Neutrophil (primary cell): ENCODE measurements at regions not wholly inside any gene's neighbourhood (a gene's known extent, or its start where the extent isn't known, plus 50 kb on each side); places are given as distances from the start of the nearest gene placed in this dataset.

Source experiments
- H3K27ac ChIP-seq: fragments of 200-600 bp; sonication (generic); 2 replicates; pipeline ENCODE4 v1.5.1; 2016; ENCODE audit warnings: mild to moderate bottlenecking, moderate library complexity
- H3K27me3 ChIP-seq: fragments of 200-600 bp; sonication (generic); 2 replicates; pipeline ENCODE4 v1.6.0; 2016; ENCODE audit warnings: mild to moderate bottlenecking
- H3K36me3 ChIP-seq: fragments of 200-600 bp; sonication (generic); 2 replicates; pipeline ENCODE4 v1.5.1; 2017
- H3K4me1 ChIP-seq, 2 experiments: fragments of 200-600 bp in 1 of 2; sonication (generic) in 1 of 2; 1 replicate in 1 of 2; 2 replicates in 1 of 2; pipeline versions ENCODE4 v1.5.1 to v1.6.1; 2013 to 2016; ENCODE audit warnings: low read depth in 1 of 2, low read length in 1 of 2, mild to moderate bottlenecking in 1 of 2, moderate library complexity in 1 of 2; ENCODE audit not compliant: control insufficient read depth in 1 of 2, insufficient read depth in 1 of 2
- H3K4me3 ChIP-seq, 2 experiments: fragments of 200-600 bp in 1 of 2; sonication (generic) in 1 of 2; 1 replicate in 1 of 2; 2 replicates in 1 of 2; pipeline ENCODE4 v1.5.1; 2013 to 2016; ENCODE audit warnings: low read depth in 1 of 2, low read length in 1 of 2, mild to moderate bottlenecking in 1 of 2, moderate library complexity in 1 of 2
- H3K9me3 ChIP-seq: fragments of 200-600 bp; sonication (generic); 2 replicates; pipeline ENCODE4 v1.5.1; 2016
- CTCF ChIP-seq: fragments of 200-600 bp; sonication (generic); IDR thresholded peaks from 2 replicates; pipeline ENCODE4 v1.5.1; 2016; ENCODE audit warnings: antibody characterized with exemption

- H3K4me3 ChIP-seq = no peak overlapping the region
- TF ChIP-seq CTCF = no peak
- H3K27ac ChIP-seq = no peak overlapping the region
- H3K4me1 ChIP-seq = no peaks in the 10 kb centered on the region
- H3K36me3 ChIP-seq = no peaks in the 10 kb centered on the region
- no peaks in the 10 kb centered on the region for H3K27me3 ChIP-seq
- no peaks in the 10 kb centered on the region for H3K9me3 ChIP-seq
Observed at GRCh38 chr12:84329938-84330337, 582.7 kb downstream of the SLC6A15 start.

- no peak for TF ChIP-seq CTCF
- Histone ChIP-seq H3K36me3 (no peaks in the 10 kb centered on the region), H3K4me1 (no peaks in the 10 kb centered on the region), H3K27me3 (no peaks in the 10 kb centered on the region), H3K27ac (no peak overlapping the region), H3K4me3 (no peak overlapping the region), H3K9me3 (no peaks in the 10 kb centered on the region)
Observed at GRCh38 chr12:84315926-84316325, 596.7 kb downstream of the SLC6A15 start.

- Histone ChIP-seq H3K4me3 (no peak overlapping the region), H3K4me1 (no peaks in the 10 kb centered on the region), H3K27ac (no peak overlapping the region), H3K9me3 (no peaks in the 10 kb centered on the region), H3K36me3 (no peaks in the 10 kb centered on the region), H3K27me3 (no peaks in the 10 kb centered on the region)
- TF ChIP-seq CTCF = no peak
Observed at GRCh38 chr12:84313323-84313675, 599.3 kb downstream of the SLC6A15 start.

GRCh38 chr12:84308211-84308610 is 604.4 kb downstream of the SLC6A15 start:
- no peak for TF ChIP-seq CTCF

GRCh38 chr12:84305144-84305543 is 607.5 kb downstream of the SLC6A15 start:
- no peak for TF ChIP-seq CTCF
- H3K27me3 ChIP-seq = no peaks in the 10 kb centered on the region
- H3K4me3 ChIP-seq = no peak overlapping the region
- no peak overlapping the region for H3K27ac ChIP-seq
- no peaks in the 10 kb centered on the region for H3K4me1 ChIP-seq
- no peaks in the 10 kb centered on the region for H3K36me3 ChIP-seq
- no peaks in the 10 kb centered on the region for H3K9me3 ChIP-seq

More at GRCh38 chr12:84308211-84308610, 604.4 kb downstream of the SLC6A15 start:
- no peaks in the 10 kb centered on the region for H3K9me3 ChIP-seq
- H3K4me1 ChIP-seq = no peaks in the 10 kb centered on the region
- H3K27me3 ChIP-seq = no peaks in the 10 kb centered on the region
- H3K4me3 ChIP-seq = no peak overlapping the region
- no peak overlapping the region for H3K27ac ChIP-seq
- no peaks in the 10 kb centered on the region for H3K36me3 ChIP-seq

- H3K36me3 ChIP-seq = no peaks in the 10 kb centered on the region
- H3K9me3 ChIP-seq = no peaks in the 10 kb centered on the region
- H3K4me3 ChIP-seq = no peak overlapping the region
- no peaks in the 10 kb centered on the region for H3K4me1 ChIP-seq
- H3K27ac ChIP-seq = no peak overlapping the region
- no peaks in the 10 kb centered on the region for H3K27me3 ChIP-seq
- no peak for TF ChIP-seq CTCF
Observed at GRCh38 chr12:84294246-84294645, 618.4 kb downstream of the SLC6A15 start.
